ENCODE measurements at regions not wholly inside any gene's neighbourhood (a gene's known extent, or its start where the extent isn't known, plus 50 kb on each side); places are given as distances from the start of the nearest gene placed in this dataset.
"Not testable (repeated sequence)": the region's sequence is repeated elsewhere in the genome, so short reads cannot be mapped to it uniquely, and the experiment has no call there.

DNA sequence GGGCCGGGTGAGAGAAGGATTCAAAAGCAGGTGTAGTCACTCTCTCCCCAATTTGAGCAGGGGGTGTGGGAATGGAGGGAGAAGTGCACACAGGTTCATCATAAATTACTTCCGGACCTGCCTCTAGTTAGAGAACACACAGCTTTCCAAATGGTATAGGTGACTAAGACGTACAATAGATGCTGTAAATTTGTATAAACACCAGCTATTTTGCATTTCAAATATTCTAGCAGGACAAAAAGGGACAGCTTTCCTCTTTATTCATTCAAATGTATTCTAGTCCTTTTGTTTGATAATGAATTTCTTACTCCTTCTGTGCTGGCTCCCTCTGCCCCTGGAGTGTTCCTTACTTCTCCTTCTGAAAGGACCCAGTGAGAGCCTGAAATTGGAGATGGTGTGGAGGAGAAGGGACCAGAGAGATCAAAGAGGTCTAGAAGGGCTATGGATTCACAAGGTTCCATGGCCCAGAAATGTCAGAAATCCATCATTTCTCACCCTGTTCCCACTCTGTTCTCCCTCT, 53.2 kb upstream of the SH3BP4 start:
- no peak for TF ChIP-seq EZH2 (IDR thresholded peaks at IDR 0.05)
- no peak for TF ChIP-seq FOXP2 (optimal IDR thresholded peaks at IDR 0.05; ENCODE audit: control extremely low read depth, extremely low read length, insufficient read depth)
- TF ChIP-seq POLR2AphosphoS5 (IDR thresholded peaks at IDR 0.05; ENCODE audit: borderline replicate concordance, low read depth, low read length): no peak
- Histone ChIP-seq H3K9ac (ENCODE audit: insufficient read length) (no peak overlapping the region), H3K27ac (peak overlapping the region; percentile 26; the same call in 1 of the 2 replicates)

DNA sequence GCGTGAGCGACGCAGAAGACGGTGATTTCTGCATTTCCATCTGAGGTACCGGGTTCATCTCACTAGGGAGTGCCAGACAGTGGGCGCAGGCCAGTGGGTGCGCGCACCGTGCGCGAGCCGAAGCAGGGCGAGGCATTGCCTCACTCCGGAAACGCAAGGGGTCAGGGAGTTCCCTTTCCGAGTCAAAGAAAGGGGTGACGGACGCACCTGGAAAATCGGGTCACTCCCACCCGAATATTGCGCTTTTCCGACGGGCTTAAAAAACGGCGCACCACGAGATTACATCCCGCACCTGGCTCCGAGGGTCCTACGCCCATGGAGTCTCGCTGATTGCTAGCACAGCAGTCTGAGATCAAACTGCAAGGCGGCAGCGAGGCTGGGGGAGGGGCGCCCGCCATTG, 63.4 kb upstream of the SH3BP4 start:
- not testable (repeated sequence) for DNase-seq (ENCODE audit: low read depth, low spot score); H3K4me3 ChIP-seq; H3K9me3 ChIP-seq (ENCODE audit: low read depth, low read length); H3K36me3 ChIP-seq (ENCODE audit: insufficient read depth, low read length); H3K27ac ChIP-seq; H3K9ac ChIP-seq (ENCODE audit: insufficient read length)

More for the DNA sequence above, 53.2 kb upstream of the SH3BP4 start:
- Histone ChIP-seq H3K4me3 (no peak overlapping the region), H3K36me3 (ENCODE audit: insufficient read depth, low read length) (no peaks in the 10 kb centered on the region), H3K9me3 (ENCODE audit: low read depth, low read length) (no peaks in the 10 kb centered on the region)
- DNase-seq (ENCODE audit: low read depth, low spot score): no peak

GRCh38 chr2:234887195-234887594, 64.6 kb upstream of the SH3BP4 start:
- Histone ChIP-seq H3K9ac (ENCODE audit: insufficient read length) (no peak overlapping the region), H3K4me3 (no peak overlapping the region), H3K9me3 (ENCODE audit: low read depth, low read length) (no peaks in the 10 kb centered on the region), H3K27ac (no peak overlapping the region), H3K36me3 (ENCODE audit: insufficient read depth, low read length) (no peaks in the 10 kb centered on the region)
- TF ChIP-seq POLR2AphosphoS5 (IDR thresholded peaks at IDR 0.05; ENCODE audit: borderline replicate concordance, low read depth, low read length): no peak
- no peak for TF ChIP-seq FOXP2 (optimal IDR thresholded peaks at IDR 0.05; ENCODE audit: control extremely low read depth, extremely low read length, insufficient read depth)
- TF ChIP-seq EZH2 (IDR thresholded peaks at IDR 0.05): no peak
- no peak for DNase-seq (ENCODE audit: low read depth, low spot score)

GRCh38 chr2:234885886-234886285, 65.9 kb upstream of the SH3BP4 start:
- peak overlapping the region; percentile 32; the same call in 1 of the 2 replicates for H3K27ac ChIP-seq
- no peaks in the 10 kb centered on the region for H3K36me3 ChIP-seq (ENCODE audit: insufficient read depth, low read length)
- no peak for TF ChIP-seq POLR2AphosphoS5 (IDR thresholded peaks at IDR 0.05; ENCODE audit: borderline replicate concordance, low read depth, low read length)
- no peak for TF ChIP-seq FOXP2 (optimal IDR thresholded peaks at IDR 0.05; ENCODE audit: control extremely low read depth, extremely low read length, insufficient read depth)
- TF ChIP-seq EZH2 (IDR thresholded peaks at IDR 0.05): no peak
- H3K9me3 ChIP-seq (ENCODE audit: low read depth, low read length): no peaks in the 10 kb centered on the region
- no peak overlapping the region for H3K4me3 ChIP-seq
- no peak overlapping the region for H3K9ac ChIP-seq (ENCODE audit: insufficient read length)
- DNase-seq (ENCODE audit: low read depth, low spot score): no peak

DNA sequence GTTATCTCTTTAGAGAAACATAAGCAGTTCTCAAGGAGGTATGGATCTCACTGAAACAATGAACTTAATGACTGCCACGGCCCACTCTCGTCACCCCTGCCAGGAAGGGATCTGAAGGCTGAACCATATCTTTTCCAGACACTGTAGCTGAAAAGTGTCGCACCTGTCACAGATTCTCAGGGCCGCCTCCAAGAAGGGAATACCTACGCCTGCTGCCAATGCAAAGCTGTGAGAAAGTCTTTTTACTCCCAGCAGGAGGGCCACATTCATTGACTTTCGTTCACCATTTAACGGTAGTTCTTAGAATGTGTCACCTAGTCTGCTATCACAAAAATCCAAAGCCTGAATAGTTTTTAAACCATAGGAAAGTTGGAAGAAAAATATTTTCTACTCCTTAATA, 66.7 kb upstream of the SH3BP4 start:
- H3K9me3 ChIP-seq (ENCODE audit: low read depth, low read length): no peaks in the 10 kb centered on the region
- DNase-seq (ENCODE audit: low read depth, low spot score): no peak
- TF ChIP-seq POLR2AphosphoS5 (IDR thresholded peaks at IDR 0.05; ENCODE audit: borderline replicate concordance, low read depth, low read length): no peak
- no peak for TF ChIP-seq FOXP2 (optimal IDR thresholded peaks at IDR 0.05; ENCODE audit: control extremely low read depth, extremely low read length, insufficient read depth)
- no peak for TF ChIP-seq EZH2 (IDR thresholded peaks at IDR 0.05)
- no peaks in the 10 kb centered on the region for H3K36me3 ChIP-seq (ENCODE audit: insufficient read depth, low read length)
- no peak overlapping the region for H3K9ac ChIP-seq (ENCODE audit: insufficient read length)
- peak overlapping the region; percentile 32; the same call in 1 of the 2 replicates for H3K27ac ChIP-seq
- H3K4me3 ChIP-seq: no peak overlapping the region

GRCh38 chr2:234884591-234884990, 67.2 kb upstream of the SH3BP4 start:
- Histone ChIP-seq H3K27ac (no peak overlapping the region), H3K9ac (ENCODE audit: insufficient read length) (no peak overlapping the region), H3K9me3 (ENCODE audit: low read depth, low read length) (no peaks in the 10 kb centered on the region), H3K36me3 (ENCODE audit: insufficient read depth, low read length) (no peaks in the 10 kb centered on the region), H3K4me3 (no peak overlapping the region)
- TF ChIP-seq EZH2 (IDR thresholded peaks at IDR 0.05) (no peak), FOXP2 (optimal IDR thresholded peaks at IDR 0.05; ENCODE audit: control extremely low read depth, extremely low read length, insufficient read depth) (no peak), POLR2AphosphoS5 (IDR thresholded peaks at IDR 0.05; ENCODE audit: borderline replicate concordance, low read depth, low read length) (no peak)
- DNase-seq (ENCODE audit: low read depth, low spot score): no peak

GRCh38 chr2:234881413-234882241, 70.2 kb upstream of the SH3BP4 start:
- peak overlapping the region; percentile 58 for H3K9ac ChIP-seq (ENCODE audit: insufficient read length)
- H3K27ac ChIP-seq: peak overlapping the region; percentile 83

DNA sequence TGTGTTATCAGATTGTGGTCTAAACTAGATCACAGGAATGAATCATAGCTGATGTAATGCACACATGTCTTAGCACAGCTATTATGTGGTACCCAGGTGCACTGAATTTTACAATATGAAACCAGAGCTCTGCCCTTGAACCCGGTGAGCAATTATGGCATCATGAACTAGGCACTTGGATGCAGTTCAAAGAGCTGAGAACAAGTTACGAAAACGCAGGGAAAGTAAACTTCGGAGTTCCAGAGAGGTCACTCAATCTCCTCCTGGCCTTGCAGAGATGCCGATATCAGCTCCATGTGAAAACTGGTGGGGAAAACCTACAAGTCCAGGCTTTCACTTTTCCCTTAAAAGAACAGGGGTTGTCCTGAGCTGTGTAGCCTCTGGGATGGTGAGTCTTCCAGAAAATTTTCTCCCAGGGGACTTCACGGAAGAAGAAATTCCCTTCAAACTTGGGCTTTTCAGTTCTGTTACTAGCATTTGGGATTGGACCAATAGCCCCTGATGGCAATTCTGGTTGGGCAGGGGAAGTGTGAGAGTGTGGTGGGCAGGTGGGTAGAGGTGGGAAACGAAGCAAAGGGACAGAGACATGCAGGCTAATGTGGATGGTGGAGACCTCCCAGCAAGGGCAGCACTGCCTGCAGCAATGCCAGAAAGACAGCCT, 71.1 kb upstream of the SH3BP4 start:
- Histone ChIP-seq H3K4me3 (no peak overlapping the region; the same call in 1 of the 2 replicates), H3K9ac (ENCODE audit: insufficient read length) (peak overlapping the region; percentile 4), H3K9me3 (ENCODE audit: low read depth, low read length) (no peaks in the 10 kb centered on the region), H3K36me3 (ENCODE audit: insufficient read depth, low read length) (no peaks in the 10 kb centered on the region), H3K27ac (peak overlapping the region; percentile 75)
- TF ChIP-seq FOXP2 (optimal IDR thresholded peaks at IDR 0.05; ENCODE audit: control extremely low read depth, extremely low read length, insufficient read depth) (no peak), EZH2 (IDR thresholded peaks at IDR 0.05) (no peak), POLR2AphosphoS5 (IDR thresholded peaks at IDR 0.05; ENCODE audit: borderline replicate concordance, low read depth, low read length) (no peak)
- no peak for DNase-seq (ENCODE audit: low read depth, low spot score)

More at GRCh38 chr2:234881413-234882241, 70.2 kb upstream of the SH3BP4 start:
- TF ChIP-seq EZH2 (IDR thresholded peaks at IDR 0.05) (no peak), FOXP2 (optimal IDR thresholded peaks at IDR 0.05; ENCODE audit: control extremely low read depth, extremely low read length, insufficient read depth) (no peak), POLR2AphosphoS5 (IDR thresholded peaks at IDR 0.05; ENCODE audit: borderline replicate concordance, low read depth, low read length) (no peak)
- Histone ChIP-seq H3K9me3 (ENCODE audit: low read depth, low read length) (no peaks in the 10 kb centered on the region), H3K4me3 (peak overlapping the region; percentile 63), H3K36me3 (ENCODE audit: insufficient read depth, low read length) (no peaks in the 10 kb centered on the region)
- peak; percentile 90 for DNase-seq (ENCODE audit: low read depth, low spot score)
